B cell (primary cell): ENCODE measurements at regions not wholly inside any gene's neighbourhood (a gene's known extent, or its start where the extent isn't known, plus 50 kb on each side); places are given as distances from the start of the nearest gene placed in this dataset.

ENCODE experiments used
- ATAC-seq: fragments of 200-7000 bp; cut with Tn5 transposase; one replicate; pipeline ENCODE4 v1.10.0; 2021; ENCODE audit warnings: low read depth, mild to moderate bottlenecking, moderate number of reproducible peaks, moderate library complexity
- CTCF ChIA-PET: fragments of 350-600 bp; sonication (Branson Sonifier 250); formaldehyde crosslinking; loops from one replicate; lab custom pipeline; 2021; ENCODE audit warnings: antibody characterized with exemption, inconsistent platforms; lab: Charles Lee
- POLR2A ChIA-PET: fragments of 350-600 bp; sonication (Branson Sonifier 250); formaldehyde crosslinking; loops from one replicate; lab custom pipeline; 2021; ENCODE audit warnings: antibody characterized with exemption; lab: Charles Lee
- DNase-seq: peaks from one replicate; pipeline ENCODE4 v3.0.0; 2013
- H2AFZ ChIP-seq: 2 replicates; pipeline ENCODE4 v1.6.1; 2012; ENCODE audit warnings: mild to moderate bottlenecking, low read depth, low read length; ENCODE audit not compliant: insufficient read depth, poor library complexity, severe bottlenecking
- H3K27ac ChIP-seq, 2 donors: 1 replicate in 1 of 2; 2 replicates in 1 of 2; pipeline ENCODE4 v1.5.1; 2012 to 2013; ENCODE audit warnings: low read length in 2 of 2, mild to moderate bottlenecking in 2 of 2, moderate library complexity in 1 of 2
- H3K27me3 ChIP-seq, 4 experiments: fragments of 200-600 bp in 1 of 4; sonication (generic) in 1 of 4; replicated peaks in 1 of 4; 1 replicate in 2 of 4; 2 replicates in 2 of 4; pipeline versions ENCODE4 v1.6.1 to v1.7.0; 2013 to 2016; ENCODE audit warnings: low read length in 3 of 4, mild to moderate bottlenecking in 2 of 4, mixed read lengths in 1 of 4, moderate library complexity in 1 of 4; ENCODE audit not compliant: insufficient read depth in 4 of 4, control insufficient read depth in 3 of 4; ENCODE audit errors: control extremely low read depth in 1 of 4
- H3K36me3 ChIP-seq, 2 experiments: replicated peaks in 1 of 2; 1 replicate in 1 of 2; 2 replicates in 1 of 2; pipeline versions ENCODE4 v1.6.1 to v1.7.1; 2013; ENCODE audit warnings: low read length in 1 of 2; ENCODE audit not compliant: insufficient read depth in 2 of 2, control insufficient read depth in 1 of 2; ENCODE audit errors: control extremely low read depth in 1 of 2, extremely low read depth in 1 of 2
- H3K4me1 ChIP-seq, 2 donors: fragments of 200-600 bp in 1 of 2; sonication (generic) in 1 of 2; 1 replicate in 1 of 2; 2 replicates in 1 of 2; pipeline versions ENCODE4 v1.5.1 to v1.6.1; 2013 to 2017; ENCODE audit warnings: low read length in 2 of 2; ENCODE audit not compliant: control insufficient read depth in 2 of 2, insufficient read depth in 2 of 2
- H3K4me2 ChIP-seq: replicated peaks from 2 replicates; pipeline ENCODE3; 2012; ENCODE audit warnings: mild to moderate bottlenecking, low read depth, low read length; ENCODE audit not compliant: poor library complexity, severe bottlenecking
- H3K4me3 ChIP-seq, 5 experiments: fragments of 200-600 bp in 1 of 5; sonication (generic) in 1 of 5; 1 replicate in 3 of 5; 2 replicates in 2 of 5; pipeline versions ENCODE4 v1.5.1 to v1.7.0; 2011 to 2016; ENCODE audit warnings: low read length in 4 of 5, mild to moderate bottlenecking in 4 of 5, low read depth in 2 of 5, control low read depth in 1 of 5, moderate library complexity in 1 of 5; ENCODE audit not compliant: insufficient read depth in 1 of 5; ENCODE audit errors: control extremely low read depth in 1 of 5, extremely low read depth in 1 of 5
- H3K79me2 ChIP-seq: fragments of 200-600 bp; sonication (generic); one replicate; pipeline ENCODE4 v1.6.0; 2016; ENCODE audit warnings: low read length; ENCODE audit not compliant: control insufficient read depth, insufficient read depth
- H3K9ac ChIP-seq: fragments of 200-600 bp; sonication (generic); 2 replicates; pipeline ENCODE4 v1.6.1; 2017; ENCODE audit warnings: mild to moderate bottlenecking, low read length, moderate library complexity
- H3K9me3 ChIP-seq, 3 donors: one replicate each; pipeline versions ENCODE4 v1.6.1 to v1.7.1; 2013; ENCODE audit warnings: low read length in 2 of 3; ENCODE audit not compliant: control insufficient read depth in 2 of 3, insufficient read depth in 1 of 3; ENCODE audit errors: control extremely low read depth in 1 of 3
- H4K20me1 ChIP-seq: 2 replicates; pipeline ENCODE4 v1.6.0; 2012; ENCODE audit warnings: mild to moderate bottlenecking, low read length; ENCODE audit not compliant: insufficient read depth, control insufficient read depth, poor library complexity, severe bottlenecking
- H3K27ac Mint-ChIP-seq: one replicate; pipeline ENCODE4 v1.8.0; 2021; ENCODE audit warnings: mixed read lengths
- H3K27me3 Mint-ChIP-seq: one replicate; pipeline ENCODE4 v1.8.0; 2021; ENCODE audit warnings: mixed read lengths
- H3K4me1 Mint-ChIP-seq: one replicate; pipeline ENCODE4 v1.8.0; 2021; ENCODE audit warnings: mixed read lengths
- H3K4me3 Mint-ChIP-seq: one replicate; pipeline ENCODE4 v1.8.0; 2021; ENCODE audit warnings: mixed read lengths
- H3K9me3 Mint-ChIP-seq: one replicate; pipeline ENCODE4 v1.8.0; 2022; ENCODE audit warnings: mixed read lengths; ENCODE audit not compliant: insufficient read depth
- EZH2 ChIP-seq: IDR thresholded peaks from 2 replicates; pipeline ENCODE4 v1.6.1; 2012; ENCODE audit warnings: borderline replicate concordance, low read depth, mild to moderate bottlenecking, moderate library complexity, low read length; ENCODE audit not compliant: insufficient read depth, poor library complexity, severe bottlenecking
- WGBS: methylation state at CpG from one replicate; pipeline ENCODE4 v1.1.5; 2013; ENCODE audit warnings: missing lambda C conversion rate; ENCODE audit not compliant: insufficient coverage; 5-methylcytosine and 5-hydroxymethylcytosine counted together
- intact Hi-C: fragments of 100-400 bp; cut with micrococcal nuclease; formaldehyde crosslinking; loops from one replicate; pipeline ENCODE4 v1.10.0; 2022
- TF ChIP-seq, protein P1 (sequence below): fragments of 200-600 bp; IDR thresholded peaks from one replicate; pipeline ENCODE4 v1.8.0; 2022; ENCODE audit warnings: antibody characterized with exemption, mild to moderate bottlenecking

DNA sequence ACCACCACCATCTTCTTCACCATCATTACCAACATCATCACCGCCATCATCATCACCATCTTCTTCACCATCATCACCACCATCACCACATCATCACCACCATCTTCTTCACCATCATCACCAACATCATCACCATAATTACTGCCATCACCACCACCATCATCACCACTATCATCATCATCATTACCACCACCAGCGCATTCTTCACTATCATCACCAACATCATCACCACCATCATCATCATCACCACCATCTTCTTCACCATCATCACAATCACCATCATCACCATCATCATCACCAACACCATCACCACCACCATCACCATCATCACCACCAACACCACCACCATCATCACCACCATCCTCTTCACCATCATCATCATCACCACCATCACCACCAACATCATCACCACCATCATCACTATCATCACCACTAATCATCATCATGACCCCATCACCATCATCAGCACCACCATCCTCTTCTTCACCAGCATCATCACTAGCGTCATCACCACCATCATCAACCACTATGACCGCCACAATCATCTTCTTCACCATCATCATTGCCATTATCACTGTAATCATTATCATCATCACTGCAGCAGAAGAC lies 303.8 kb downstream of the CTTN start:
- no peak overlapping the region for H3K27ac ChIP-seq
- CTCF ChIA-PET, result no interaction called here
- H3K4me1 Mint-ChIP-seq, result no peaks in the 10 kb centered on the region
- H4K20me1 ChIP-seq, result no peaks in the 10 kb centered on the region
- no peak overlapping the region for H3K27ac Mint-ChIP-seq
- H3K4me3 Mint-ChIP-seq, result no peak overlapping the region
- H3K9me3 Mint-ChIP-seq, result peaks cover 4% of the 10 kb centered on the region
- H2AFZ ChIP-seq, result no peak overlapping the region
- H3K4me3 ChIP-seq, result no peak overlapping the region
- no peak overlapping the region for H3K4me2 ChIP-seq
- H3K27me3 ChIP-seq, result no peaks in the 10 kb centered on the region
- H3K4me1 ChIP-seq, result no peaks in the 10 kb centered on the region
- peaks cover 0 to 7% (median 0%) of the 10 kb centered on the region in 3 donors for H3K9me3 ChIP-seq
- DNase-seq, result no peak
- POLR2A ChIA-PET, result no interaction called here
- intact Hi-C loops, result no loop called here
- whole genome bisulfite sequencing, result 98% methylated on average over 4 of the region's 4 CpGs
- no peak for TF ChIP-seq EZH2
- TF ChIP-seq, protein P1, sequence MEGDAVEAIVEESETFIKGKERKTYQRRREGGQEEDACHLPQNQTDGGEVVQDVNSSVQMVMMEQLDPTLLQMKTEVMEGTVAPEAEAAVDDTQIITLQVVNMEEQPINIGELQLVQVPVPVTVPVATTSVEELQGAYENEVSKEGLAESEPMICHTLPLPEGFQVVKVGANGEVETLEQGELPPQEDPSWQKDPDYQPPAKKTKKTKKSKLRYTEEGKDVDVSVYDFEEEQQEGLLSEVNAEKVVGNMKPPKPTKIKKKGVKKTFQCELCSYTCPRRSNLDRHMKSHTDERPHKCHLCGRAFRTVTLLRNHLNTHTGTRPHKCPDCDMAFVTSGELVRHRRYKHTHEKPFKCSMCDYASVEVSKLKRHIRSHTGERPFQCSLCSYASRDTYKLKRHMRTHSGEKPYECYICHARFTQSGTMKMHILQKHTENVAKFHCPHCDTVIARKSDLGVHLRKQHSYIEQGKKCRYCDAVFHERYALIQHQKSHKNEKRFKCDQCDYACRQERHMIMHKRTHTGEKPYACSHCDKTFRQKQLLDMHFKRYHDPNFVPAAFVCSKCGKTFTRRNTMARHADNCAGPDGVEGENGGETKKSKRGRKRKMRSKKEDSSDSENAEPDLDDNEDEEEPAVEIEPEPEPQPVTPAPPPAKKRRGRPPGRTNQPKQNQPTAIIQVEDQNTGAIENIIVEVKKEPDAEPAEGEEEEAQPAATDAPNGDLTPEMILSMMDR, result no peak
- no peaks in the 10 kb centered on the region for H3K36me3 ChIP-seq
- no peaks in the 10 kb centered on the region for H3K79me2 ChIP-seq
- H3K27me3 Mint-ChIP-seq, result peaks cover 3% of the 10 kb centered on the region
- H3K9ac ChIP-seq, result no peak overlapping the region
- ATAC-seq, result no peak

GRCh38 chr11:70703141-70704064 lies 305.1 kb downstream of the CTTN start:
- Histone ChIP-seq H4K20me1 (no peaks in the 10 kb centered on the region), H3K27ac (no peak overlapping the region), H3K4me2 (no peak overlapping the region), H3K27me3 (no peaks in the 10 kb centered on the region), H3K4me1 (no peaks in the 10 kb centered on the region), H3K36me3 (no peaks in the 10 kb centered on the region), H2AFZ (no peak overlapping the region), H3K9me3 (peaks cover 0 to 7% (median 0%) of the 10 kb centered on the region in 3 donors), H3K79me2 (no peaks in the 10 kb centered on the region), H3K4me3 (no peak overlapping the region), H3K9ac (no peak overlapping the region)
- no peaks in the 10 kb centered on the region for H3K4me1 Mint-ChIP-seq
- intact Hi-C loops, result no loop called here
- TF ChIP-seq EZH2, result no peak
- TF ChIP-seq, protein P1, result no peak
- no peak overlapping the region for H3K27ac Mint-ChIP-seq
- ATAC-seq (no peak), DNase-seq (no peak)
- 86% methylated on average over 21 of the region's 21 CpGs for WGBS
- no peak overlapping the region for H3K4me3 Mint-ChIP-seq
- CTCF ChIA-PET, result no interaction called here
- peaks cover 4% of the 10 kb centered on the region for H3K9me3 Mint-ChIP-seq
- H3K27me3 Mint-ChIP-seq, result peaks cover 3% of the 10 kb centered on the region
- POLR2A ChIA-PET, result no interaction called here
